H9 (cell line): ENCODE measurements at regions not wholly inside any gene's neighbourhood (a gene's known extent, or its start where the extent isn't known, plus 50 kb on each side); places are given as distances from the start of the nearest gene placed in this dataset.

Experiments used
- DNase-seq: peaks from one replicate; pipeline ENCODE4 v3.0.0-alpha.2; 2017
- H2AFZ ChIP-seq: one replicate; pipeline ENCODE4 v1.6.1; 2013; ENCODE audit warnings: mild to moderate bottlenecking, low read length, control low read depth, moderate library complexity
- H2AK5ac ChIP-seq: 2 replicates; pipeline ENCODE4 v1.6.1; 2013; ENCODE audit warnings: low read length, control low read depth, mixed read lengths; ENCODE audit not compliant: insufficient read length
- H2BK120ac ChIP-seq: one replicate; pipeline ENCODE4 v1.6.1; 2013; ENCODE audit warnings: low read depth, mild to moderate bottlenecking, low read length, control low read depth, inconsistent platforms; ENCODE audit not compliant: poor library complexity, severe bottlenecking
- H2BK12ac ChIP-seq: 2 replicates; pipeline ENCODE4 v1.6.1; 2013; ENCODE audit warnings: low read length, control low read depth, mixed read lengths, low read depth; ENCODE audit not compliant: insufficient read length
- H2BK15ac ChIP-seq: 2 replicates; pipeline ENCODE4 v1.6.1; 2013; ENCODE audit warnings: low read depth, low read length, control low read depth
- H2BK20ac ChIP-seq: one replicate; pipeline ENCODE4 v1.6.1; 2013; ENCODE audit warnings: low read depth, mild to moderate bottlenecking, low read length, control low read depth, inconsistent platforms; ENCODE audit not compliant: poor library complexity, severe bottlenecking
- H2BK5ac ChIP-seq: 2 replicates; pipeline ENCODE4 v1.6.1; 2013; ENCODE audit warnings: low read length, control low read depth, mixed read lengths; ENCODE audit not compliant: insufficient read length
- H3K14ac ChIP-seq: 2 replicates; pipeline ENCODE4 v1.6.1; 2013; ENCODE audit warnings: low read length, control low read depth; ENCODE audit not compliant: insufficient read depth
- H3K18ac ChIP-seq: 2 replicates; pipeline ENCODE4 v1.6.1; 2013; ENCODE audit warnings: low read depth, mild to moderate bottlenecking, mixed read lengths, low read length, control low read depth; ENCODE audit not compliant: insufficient read length
- H3K23ac ChIP-seq: 2 replicates; pipeline ENCODE4 v1.6.1; 2013; ENCODE audit warnings: low read length, control low read depth, mixed read lengths, low read depth; ENCODE audit not compliant: insufficient read length
- H3K23me2 ChIP-seq: 2 replicates; pipeline ENCODE4 v1.6.1; 2013; ENCODE audit warnings: low read depth, mild to moderate bottlenecking, mixed read lengths, low read length, control low read depth; ENCODE audit not compliant: insufficient read length, poor library complexity, severe bottlenecking
- H3K27ac ChIP-seq: 2 replicates; pipeline ENCODE4 v1.5.1; 2013; ENCODE audit warnings: low read length, control low read depth, mixed read lengths, low read depth; ENCODE audit not compliant: insufficient read length
- H3K27me3 ChIP-seq: 2 replicates; pipeline ENCODE4 v1.6.1; 2013; ENCODE audit warnings: low read length, control low read depth, inconsistent platforms; ENCODE audit not compliant: insufficient read depth
- H3K4ac ChIP-seq: 2 replicates; pipeline ENCODE4 v1.6.1; 2013; ENCODE audit warnings: low read depth, mild to moderate bottlenecking, control low read depth, inconsistent platforms, low read length, moderate library complexity
- H3K4me1 ChIP-seq: 2 replicates; pipeline ENCODE4 v1.6.1; 2013; ENCODE audit warnings: low read length, control low read depth, inconsistent platforms; ENCODE audit not compliant: insufficient read depth
- H3K4me2 ChIP-seq: 2 replicates; pipeline ENCODE4 v1.6.1; 2013; ENCODE audit warnings: low read length, control low read depth, mixed read lengths; ENCODE audit not compliant: insufficient read length, insufficient read depth
- H3K56ac ChIP-seq: 2 replicates; pipeline ENCODE4 v1.6.1; 2013; ENCODE audit warnings: low read depth, mild to moderate bottlenecking, mixed read lengths, low read length, control low read depth; ENCODE audit not compliant: insufficient read length
- H3K79me1 ChIP-seq: 2 replicates; pipeline ENCODE4 v1.6.1; 2013; ENCODE audit warnings: low read depth, mild to moderate bottlenecking, moderate library complexity, low read length, control low read depth, inconsistent platforms; ENCODE audit not compliant: insufficient read depth, poor library complexity, severe bottlenecking
- H3K79me2 ChIP-seq: 2 replicates; pipeline ENCODE4 v1.6.1; 2013; ENCODE audit warnings: low read length, control low read depth, inconsistent platforms; ENCODE audit not compliant: insufficient read depth
- H3K9ac ChIP-seq: 2 replicates; pipeline ENCODE4 v1.6.1; 2013; ENCODE audit warnings: low read length, control low read depth, mixed read lengths; ENCODE audit not compliant: insufficient read length; ENCODE audit errors: extremely low read depth
- H3K9me3 ChIP-seq: one replicate; pipeline ENCODE4 v1.6.1; 2013; ENCODE audit warnings: low read depth, low read length, inconsistent platforms; ENCODE audit not compliant: control insufficient read depth
- H3T11ph ChIP-seq: one replicate; pipeline ENCODE4 v1.6.1; 2013; ENCODE audit warnings: mild to moderate bottlenecking, low read length, control low read depth, inconsistent platforms
- H4K20me1 ChIP-seq: one replicate; pipeline ENCODE4 v1.6.1; 2013; ENCODE audit not compliant: control insufficient read depth, insufficient read length, insufficient read depth
- H4K5ac ChIP-seq: 2 replicates; pipeline ENCODE4 v1.6.1; 2013; ENCODE audit warnings: low read depth, mild to moderate bottlenecking, mixed read lengths, low read length, control low read depth; ENCODE audit not compliant: insufficient read length
- H4K8ac ChIP-seq: replicated peaks from 2 replicates; pipeline ENCODE4 v1.6.1; 2013; ENCODE audit warnings: low read length, control low read depth, mixed read lengths, low read depth; ENCODE audit not compliant: insufficient read length
- H4K91ac ChIP-seq: 2 replicates; pipeline ENCODE4 v1.6.1; 2013; ENCODE audit warnings: low read depth, mild to moderate bottlenecking, moderate library complexity, mixed read lengths, low read length, control low read depth; ENCODE audit not compliant: insufficient read length
- H3K27ac Mint-ChIP-seq, 3 experiments: 2 replicates in 2 of 3; 3 replicates in 1 of 3; pipeline ENCODE4 v1.8.0; 2020 to 2021; ENCODE audit warnings: mixed read lengths in 3 of 3, mild to moderate bottlenecking in 1 of 3, moderate library complexity in 1 of 3
- H3K27me3 Mint-ChIP-seq: 2 replicates; pipeline ENCODE4 v1.8.0; 2021; ENCODE audit warnings: low read depth, mild to moderate bottlenecking, moderate library complexity, mixed read lengths
- H3K36me3 Mint-ChIP-seq, 3 experiments: 2 replicates in 2 of 3; 3 replicates in 1 of 3; pipeline ENCODE4 v1.8.0; 2020 to 2021; ENCODE audit warnings: low read depth in 3 of 3, mixed read lengths in 3 of 3; ENCODE audit not compliant: insufficient read depth in 1 of 3
- H3K4me1 Mint-ChIP-seq, 2 experiments: 2 replicates each; pipeline ENCODE4 v1.8.0; 2020; ENCODE audit warnings: mixed read lengths in 2 of 2
- H3K4me3 Mint-ChIP-seq, 2 experiments: 2 replicates in 1 of 2; 3 replicates in 1 of 2; pipeline ENCODE4 v1.8.0; 2020 to 2021; ENCODE audit warnings: mild to moderate bottlenecking in 2 of 2, mixed read lengths in 2 of 2, moderate library complexity in 1 of 2
- H3K9me3 Mint-ChIP-seq, 2 experiments: 2 replicates in 1 of 2; 3 replicates in 1 of 2; pipeline ENCODE4 v1.8.0; 2020; ENCODE audit warnings: mild to moderate bottlenecking in 2 of 2, mixed read lengths in 2 of 2, moderate library complexity in 1 of 2
- WGBS: extraction: QIAGEN DNeasy Blood & Tissue Kit; methylation state at CpG from one replicate; pipeline ENCODE4 v1.1.7; 2013; ENCODE audit warnings: missing lambda C conversion rate, low lambda C conversion rate, mixed read lengths; ENCODE audit not compliant: insufficient read length; ENCODE audit errors: extremely low coverage; 5-methylcytosine and 5-hydroxymethylcytosine counted together
- TF ChIP-seq, protein P1 (sequence below): fragments of 200-600 bp; sonication (generic); conservative IDR thresholded peaks from 3 replicates; pipeline ENCODE4 v1.8.0; 2021; ENCODE audit warnings: antibody characterized with exemption, mild to moderate bottlenecking

DNA sequence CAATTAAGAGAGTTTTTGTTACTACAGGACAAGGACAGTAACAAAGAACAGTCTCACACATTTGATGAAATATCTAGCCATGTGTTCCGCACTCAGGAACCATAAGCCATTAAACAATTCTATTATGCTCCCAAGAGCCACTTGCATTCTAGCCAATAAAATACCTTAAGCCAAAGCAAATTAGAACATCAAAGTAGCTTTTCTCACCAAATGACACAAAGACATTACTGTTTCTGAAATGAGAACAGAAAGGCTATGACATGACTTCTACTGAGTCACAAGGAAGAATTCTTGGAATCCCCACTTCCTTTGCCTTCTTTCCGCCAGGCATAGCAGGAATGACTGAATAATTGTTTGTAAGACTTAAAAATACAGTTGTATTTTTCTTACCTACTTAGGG is 445.8 kb downstream of the ATP23 start:
- no peak overlapping the region for H3K18ac ChIP-seq
- no peak overlapping the region for H4K5ac ChIP-seq
- no peak overlapping the region for H4K8ac ChIP-seq
- H3K4ac ChIP-seq = no peak overlapping the region
- no peak overlapping the region for H3K4me2 ChIP-seq
- no peaks in the 10 kb centered on the region for H3K27me3 Mint-ChIP-seq
- no peak overlapping the region for H2AFZ ChIP-seq
- H3K27ac Mint-ChIP-seq = no peak overlapping the region
- no peak overlapping the region for H2AK5ac ChIP-seq
- H4K20me1 ChIP-seq = no peaks in the 10 kb centered on the region
- peaks cover 5 to 9% of the 10 kb centered on the region in 2 experiments for H3K4me1 Mint-ChIP-seq
- no peak overlapping the region for H4K91ac ChIP-seq
- H2BK12ac ChIP-seq = no peak overlapping the region
- no peak overlapping the region for H3K14ac ChIP-seq
- no peak overlapping the region for H3K27ac ChIP-seq
- no peak overlapping the region for H3K56ac ChIP-seq
- H2BK5ac ChIP-seq = no peak overlapping the region
- H3T11ph ChIP-seq = no peak overlapping the region
- H3K9ac ChIP-seq = no peak overlapping the region
- H3K36me3 Mint-ChIP-seq = no peaks in the 10 kb centered on the region; a peak in 1 of 7 replicates
- TF ChIP-seq, protein P1, sequence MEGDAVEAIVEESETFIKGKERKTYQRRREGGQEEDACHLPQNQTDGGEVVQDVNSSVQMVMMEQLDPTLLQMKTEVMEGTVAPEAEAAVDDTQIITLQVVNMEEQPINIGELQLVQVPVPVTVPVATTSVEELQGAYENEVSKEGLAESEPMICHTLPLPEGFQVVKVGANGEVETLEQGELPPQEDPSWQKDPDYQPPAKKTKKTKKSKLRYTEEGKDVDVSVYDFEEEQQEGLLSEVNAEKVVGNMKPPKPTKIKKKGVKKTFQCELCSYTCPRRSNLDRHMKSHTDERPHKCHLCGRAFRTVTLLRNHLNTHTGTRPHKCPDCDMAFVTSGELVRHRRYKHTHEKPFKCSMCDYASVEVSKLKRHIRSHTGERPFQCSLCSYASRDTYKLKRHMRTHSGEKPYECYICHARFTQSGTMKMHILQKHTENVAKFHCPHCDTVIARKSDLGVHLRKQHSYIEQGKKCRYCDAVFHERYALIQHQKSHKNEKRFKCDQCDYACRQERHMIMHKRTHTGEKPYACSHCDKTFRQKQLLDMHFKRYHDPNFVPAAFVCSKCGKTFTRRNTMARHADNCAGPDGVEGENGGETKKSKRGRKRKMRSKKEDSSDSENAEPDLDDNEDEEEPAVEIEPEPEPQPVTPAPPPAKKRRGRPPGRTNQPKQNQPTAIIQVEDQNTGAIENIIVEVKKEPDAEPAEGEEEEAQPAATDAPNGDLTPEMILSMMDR = no peak
- H3K9me3 Mint-ChIP-seq = no peaks in the 10 kb centered on the region; a peak in 2 of 5 replicates
- peaks cover 4% of the 10 kb centered on the region; the same call in 1 of the 2 replicates for H3K4me1 ChIP-seq
- no peak overlapping the region for H2BK120ac ChIP-seq
- H3K4me3 Mint-ChIP-seq = no peak overlapping the region
- H2BK20ac ChIP-seq = no peak overlapping the region
- H3K79me1 ChIP-seq = no peaks in the 10 kb centered on the region
- DNase-seq = no peak
- whole genome bisulfite sequencing = no CpG with 5 or more reads among the region's 2 CpGs
- no peak overlapping the region for H2BK15ac ChIP-seq
- no peak overlapping the region for H3K23ac ChIP-seq
- no peaks in the 10 kb centered on the region for H3K9me3 ChIP-seq
- no peaks in the 10 kb centered on the region for H3K79me2 ChIP-seq
- no peaks in the 10 kb centered on the region for H3K27me3 ChIP-seq
- no peaks in the 10 kb centered on the region for H3K23me2 ChIP-seq
